Natural killer cell (primary cell): ENCODE measurements at regions not wholly inside any gene's neighbourhood (a gene's known extent, or its start where the extent isn't known, plus 50 kb on each side); places are given as distances from the start of the nearest gene placed in this dataset.
"Not testable (repeated sequence)": the region's sequence is repeated elsewhere in the genome, so short reads cannot be mapped to it uniquely, and the experiment has no call there.

Experiments used
- ATAC-seq, 3 donors: fragments of 150-1000 bp in 2 of 3; fragments of 200-7000 bp in 1 of 3; cut with Tn5 transposase; 1 replicate in 1 of 3; 2 replicates in 2 of 3; pipeline ENCODE4 v1.10.0; 2021; ENCODE audit warnings: mild to moderate bottlenecking in 2 of 3, moderate library complexity in 2 of 3
- DNase-seq, 2 donors: peaks; one replicate each; pipeline versions ENCODE4 v3.0.0 to v3.0.0-alpha.2; 2013 to 2021; ENCODE audit warnings: mixed read lengths in 1 of 2
- H3K27ac ChIP-seq: one replicate; pipeline ENCODE4 v1.5.1; 2013; ENCODE audit warnings: mild to moderate bottlenecking, low read length
- H3K27me3 ChIP-seq: one replicate; pipeline ENCODE4 v1.6.1; 2013; ENCODE audit warnings: low read length; ENCODE audit not compliant: control insufficient read depth, insufficient read depth
- H3K36me3 ChIP-seq: one replicate; pipeline ENCODE4 v1.6.1; 2013; ENCODE audit warnings: low read length; ENCODE audit not compliant: control insufficient read depth, insufficient read depth
- H3K4me1 ChIP-seq: one replicate; pipeline ENCODE4 v1.6.1; 2013; ENCODE audit warnings: low read length; ENCODE audit not compliant: control insufficient read depth, insufficient read depth
- H3K4me3 ChIP-seq: one replicate; pipeline ENCODE4 v1.5.1; 2013; ENCODE audit warnings: low read length
- H3K9me3 ChIP-seq: one replicate; pipeline ENCODE4 v1.6.1; 2013; ENCODE audit warnings: low read length; ENCODE audit not compliant: control insufficient read depth, insufficient read depth
- H3K27ac Mint-ChIP-seq, 2 donors: one replicate each; pipeline ENCODE4 v1.8.0; 2022; ENCODE audit warnings: mild to moderate bottlenecking in 2 of 2, mixed read lengths in 2 of 2, moderate library complexity in 1 of 2
- H3K27me3 Mint-ChIP-seq, 2 donors: one replicate each; pipeline ENCODE4 v1.8.0; 2022; ENCODE audit warnings: low read depth in 2 of 2, mixed read lengths in 2 of 2
- H3K36me3 Mint-ChIP-seq: one replicate; pipeline ENCODE4 v1.8.0; 2022; ENCODE audit warnings: mixed read lengths
- H3K4me1 Mint-ChIP-seq, 2 donors: one replicate each; pipeline ENCODE4 v1.8.0; 2022; ENCODE audit warnings: mixed read lengths in 2 of 2
- H3K4me3 Mint-ChIP-seq: one replicate; pipeline ENCODE4 v1.8.0; 2022; ENCODE audit warnings: mild to moderate bottlenecking, moderate library complexity, mixed read lengths
- H3K9me3 Mint-ChIP-seq, 2 donors: one replicate each; pipeline ENCODE4 v1.8.0; 2022; ENCODE audit warnings: mixed read lengths in 2 of 2
- WGBS: methylation state at CpG from one replicate; pipeline ENCODE4 v1.1.7; 2013; ENCODE audit warnings: missing lambda C conversion rate; ENCODE audit not compliant: insufficient coverage; 5-methylcytosine and 5-hydroxymethylcytosine counted together
- intact Hi-C: fragments of 100-400 bp; cut with micrococcal nuclease; formaldehyde crosslinking; loops from one replicate; pipeline ENCODE4 v1.14.2; 2022
- TF ChIP-seq, protein P1 (sequence below): fragments of 200-600 bp; IDR thresholded peaks from one replicate; pipeline ENCODE4 v1.8.0; 2022; ENCODE audit warnings: antibody characterized with exemption

DNA sequence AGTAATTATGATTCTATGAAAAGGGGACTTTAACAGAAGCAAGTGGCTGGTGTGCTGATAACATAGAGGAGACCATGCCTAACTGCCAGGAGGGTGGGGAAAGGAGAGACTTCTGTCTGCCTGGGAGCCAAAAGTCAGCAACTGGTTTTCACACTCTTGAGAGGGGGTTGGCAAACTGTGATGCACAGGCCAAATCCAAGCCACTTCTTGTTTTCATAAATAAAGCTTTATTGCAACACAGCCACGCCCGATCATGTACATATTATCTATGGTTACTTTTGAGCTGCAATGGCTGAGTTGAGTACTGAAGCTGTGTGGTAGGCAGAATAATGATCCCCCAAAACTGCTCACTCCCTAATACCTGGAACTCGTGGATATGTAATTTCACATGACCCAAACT, 208.4 kb downstream of the LNPK start:
- no peak for DNase-seq
- Histone ChIP-seq H3K27me3 (no peaks in the 10 kb centered on the region), H3K27ac (no peak overlapping the region), H3K36me3 (no peaks in the 10 kb centered on the region), H3K4me3 (no peak overlapping the region), H3K4me1 (no peaks in the 10 kb centered on the region), H3K9me3 (peaks cover 11% of the 10 kb centered on the region)
- H3K4me1 Mint-ChIP-seq = no peaks in the 10 kb centered on the region
- peaks cover 0 to 3% of the 10 kb centered on the region in 2 donors for H3K27me3 Mint-ChIP-seq
- H3K27ac Mint-ChIP-seq = no peak overlapping the region
- intact Hi-C loops = no loop called here
- WGBS = 60% methylated on average over 1 of the region's 3 CpGs
- peaks cover 9% of the 10 kb centered on the region for H3K36me3 Mint-ChIP-seq
- TF ChIP-seq, protein P1, sequence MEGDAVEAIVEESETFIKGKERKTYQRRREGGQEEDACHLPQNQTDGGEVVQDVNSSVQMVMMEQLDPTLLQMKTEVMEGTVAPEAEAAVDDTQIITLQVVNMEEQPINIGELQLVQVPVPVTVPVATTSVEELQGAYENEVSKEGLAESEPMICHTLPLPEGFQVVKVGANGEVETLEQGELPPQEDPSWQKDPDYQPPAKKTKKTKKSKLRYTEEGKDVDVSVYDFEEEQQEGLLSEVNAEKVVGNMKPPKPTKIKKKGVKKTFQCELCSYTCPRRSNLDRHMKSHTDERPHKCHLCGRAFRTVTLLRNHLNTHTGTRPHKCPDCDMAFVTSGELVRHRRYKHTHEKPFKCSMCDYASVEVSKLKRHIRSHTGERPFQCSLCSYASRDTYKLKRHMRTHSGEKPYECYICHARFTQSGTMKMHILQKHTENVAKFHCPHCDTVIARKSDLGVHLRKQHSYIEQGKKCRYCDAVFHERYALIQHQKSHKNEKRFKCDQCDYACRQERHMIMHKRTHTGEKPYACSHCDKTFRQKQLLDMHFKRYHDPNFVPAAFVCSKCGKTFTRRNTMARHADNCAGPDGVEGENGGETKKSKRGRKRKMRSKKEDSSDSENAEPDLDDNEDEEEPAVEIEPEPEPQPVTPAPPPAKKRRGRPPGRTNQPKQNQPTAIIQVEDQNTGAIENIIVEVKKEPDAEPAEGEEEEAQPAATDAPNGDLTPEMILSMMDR = no peak
- no peak for ATAC-seq
- no peak overlapping the region for H3K4me3 Mint-ChIP-seq
- peaks cover 6 to 9% of the 10 kb centered on the region in 2 donors for H3K9me3 Mint-ChIP-seq

DNA sequence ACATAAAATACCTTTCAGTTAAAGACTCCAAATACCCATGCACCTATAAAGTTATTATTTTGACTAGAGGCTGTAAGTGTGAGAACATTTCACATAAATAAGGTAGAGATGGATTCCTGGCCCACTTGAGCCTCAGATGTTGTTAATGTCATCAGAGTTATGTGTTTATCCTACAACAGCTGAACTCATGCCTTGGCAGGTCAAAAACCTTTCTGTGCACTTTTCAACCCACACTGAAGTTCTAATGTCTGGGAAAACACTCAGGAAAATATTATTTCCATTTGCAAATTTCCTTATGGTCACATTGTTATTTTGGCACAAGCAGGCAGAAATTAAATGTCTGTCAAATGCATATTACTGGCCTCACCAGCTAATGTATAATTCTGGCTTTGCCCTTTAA, 209.2 kb downstream of the LNPK start:
- H3K27ac Mint-ChIP-seq = no peak overlapping the region
- no peak for DNase-seq
- H3K36me3 ChIP-seq = no peaks in the 10 kb centered on the region
- H3K4me1 Mint-ChIP-seq = no peaks in the 10 kb centered on the region
- no peaks in the 10 kb centered on the region for H3K4me1 ChIP-seq
- peaks cover 11% of the 10 kb centered on the region for H3K9me3 ChIP-seq
- peaks cover 6 to 9% of the 10 kb centered on the region in 2 donors for H3K9me3 Mint-ChIP-seq
- intact Hi-C loops = no loop called here
- H3K27me3 Mint-ChIP-seq = peaks cover 0 to 5% of the 10 kb centered on the region in 2 donors
- no peak for ATAC-seq
- no peaks in the 10 kb centered on the region for H3K27me3 ChIP-seq
- no peak overlapping the region for H3K4me3 ChIP-seq
- H3K36me3 Mint-ChIP-seq = peaks cover 9% of the 10 kb centered on the region
- no peak overlapping the region for H3K4me3 Mint-ChIP-seq
- H3K27ac ChIP-seq = no peak overlapping the region
- TF ChIP-seq, protein P1 = no peak

DNA sequence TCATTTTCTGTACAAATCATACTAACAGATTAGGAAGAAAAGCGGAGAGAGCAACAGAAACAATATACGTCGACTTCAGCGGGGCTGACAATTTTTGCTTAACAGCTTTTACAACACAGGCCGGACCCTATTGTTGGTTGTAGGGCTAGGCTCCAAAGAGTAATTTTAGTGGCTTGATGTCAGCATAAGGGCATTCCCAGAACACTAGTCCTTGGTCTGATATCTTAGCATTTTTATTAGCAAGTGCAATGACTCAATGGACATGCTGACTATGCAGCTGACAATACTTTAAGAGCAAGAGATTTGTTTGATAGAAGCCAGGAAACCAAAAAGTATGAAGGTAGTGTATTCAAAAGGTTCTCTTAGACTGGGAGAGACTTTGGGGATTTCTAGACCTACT, 209.9 kb downstream of the LNPK start:
- Histone ChIP-seq H3K36me3 (no peaks in the 10 kb centered on the region), H3K27ac (no peak overlapping the region), H3K4me1 (no peaks in the 10 kb centered on the region), H3K9me3 (peaks cover 7% of the 10 kb centered on the region), H3K27me3 (no peaks in the 10 kb centered on the region), H3K4me3 (no peak overlapping the region)
- H3K4me3 Mint-ChIP-seq = no peak overlapping the region
- peaks cover 0 to 8% of the 10 kb centered on the region in 2 donors for H3K27me3 Mint-ChIP-seq
- TF ChIP-seq, protein P1 = no peak
- DNase-seq (no peak), ATAC-seq (no peak)
- peaks cover 8 to 9% of the 10 kb centered on the region in 2 donors for H3K9me3 Mint-ChIP-seq
- no peaks in the 10 kb centered on the region for H3K4me1 Mint-ChIP-seq
- peaks cover 9% of the 10 kb centered on the region for H3K36me3 Mint-ChIP-seq
- no peak overlapping the region for H3K27ac Mint-ChIP-seq
- 99% methylated on average over 5 of the region's 5 CpGs for WGBS
- intact Hi-C loops = no loop called here

DNA sequence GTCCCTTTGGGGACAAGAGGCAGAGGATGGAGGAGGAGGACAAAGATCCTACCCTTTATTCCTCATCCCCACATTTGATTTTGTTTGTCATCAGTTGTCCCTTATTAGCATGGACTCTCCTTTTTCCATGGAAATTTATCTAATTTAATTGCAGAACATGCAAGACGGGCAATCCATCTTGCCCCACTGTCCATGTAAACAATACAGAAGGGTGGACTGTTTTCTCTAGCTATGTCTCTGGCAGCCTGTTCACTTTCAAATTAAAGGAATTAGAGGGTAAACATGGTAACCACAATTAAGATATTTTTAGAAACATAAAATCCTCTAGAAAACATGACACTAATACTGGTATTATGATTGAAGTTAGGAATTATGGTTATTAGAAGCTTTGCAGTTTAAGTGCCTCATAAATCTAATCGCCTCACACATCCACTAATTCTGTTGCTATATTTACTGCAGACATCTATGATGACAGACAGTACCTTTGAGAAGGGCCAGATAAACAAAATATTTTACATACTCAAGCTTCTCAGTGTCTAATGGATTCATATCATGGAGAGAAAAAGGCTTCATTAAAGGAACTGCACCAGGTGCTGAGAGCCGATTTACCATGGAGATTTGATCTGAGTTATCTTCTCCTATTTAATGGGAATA, 215.5 kb downstream of the LNPK start:
- no peak overlapping the region for H3K27ac ChIP-seq
- Mint-ChIP-seq H3K4me3 (no peak overlapping the region), H3K27ac (no peak overlapping the region), H3K4me1 (no peaks in the 10 kb centered on the region), H3K27me3 (peaks cover 0 to 7% of the 10 kb centered on the region in 2 donors), H3K36me3 (no peaks in the 10 kb centered on the region), H3K9me3 (peaks cover 3% of the 10 kb centered on the region in 2 donors)
- ATAC-seq (no peak), DNase-seq (no peak)
- no peaks in the 10 kb centered on the region for H3K36me3 ChIP-seq
- 88% methylated on average over 2 of the region's 3 CpGs for WGBS
- no peaks in the 10 kb centered on the region for H3K9me3 ChIP-seq
- no peaks in the 10 kb centered on the region for H3K4me1 ChIP-seq
- TF ChIP-seq, protein P1 = no peak
- H3K27me3 ChIP-seq = no peaks in the 10 kb centered on the region
- intact Hi-C loops = no loop called here
- no peak overlapping the region for H3K4me3 ChIP-seq

DNA sequence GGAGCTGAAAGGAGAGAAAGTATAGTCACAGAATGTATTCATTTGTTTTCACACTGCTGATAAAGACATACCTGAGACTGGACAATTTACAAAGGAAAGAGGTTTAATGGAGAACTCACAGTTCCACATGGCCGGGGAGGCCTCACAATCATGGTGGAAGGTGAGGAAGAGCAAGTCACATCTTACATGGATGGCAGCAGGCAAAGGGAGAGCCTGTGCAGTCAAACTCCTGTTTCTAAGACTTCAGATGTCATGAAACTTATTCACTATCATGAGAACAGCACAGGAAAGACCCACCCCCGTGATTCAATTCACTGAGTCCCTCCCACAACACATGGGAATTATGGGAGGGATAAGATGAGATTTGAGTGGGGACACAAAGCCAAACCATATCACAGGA, 224.7 kb downstream of the LNPK start:
- H3K36me3 Mint-ChIP-seq, H3K27ac ChIP-seq, H3K27me3 Mint-ChIP-seq, H3K9me3 Mint-ChIP-seq, DNase-seq, H3K4me1 Mint-ChIP-seq, ATAC-seq, H3K4me1 ChIP-seq, H3K4me3 Mint-ChIP-seq, H3K9me3 ChIP-seq, H3K4me3 ChIP-seq, H3K27ac Mint-ChIP-seq, H3K27me3 ChIP-seq, H3K36me3 ChIP-seq, intact Hi-C loops: not testable (repeated sequence)
- WGBS = 77% methylated on average over 1 of the region's 2 CpGs
